Astrocyte of the hippocampus (primary cell): ENCODE measurements at regions not wholly inside any gene's neighbourhood (a gene's known extent, or its start where the extent isn't known, plus 50 kb on each side); places are given as distances from the start of the nearest gene placed in this dataset.
"Not testable (repeated sequence)": the region's sequence is repeated elsewhere in the genome, so short reads cannot be mapped to it uniquely, and the experiment has no call there.

Experiments used
- DNase-seq: peaks from one replicate; pipeline ENCODE4 v3.0.0; 2011; ENCODE audit warnings: low read depth, low spot score

GRCh38 chr6:105881608-105882007 is 204.5 kb upstream of the PRDM1 start:
- no peak for DNase-seq

GRCh38 chr6:105880030-105880492 is 206.1 kb upstream of the PRDM1 start:
- DNase-seq = no peak

- no peak for DNase-seq
Observed at GRCh38 chr6:105879146-105879545, 207.0 kb upstream of the PRDM1 start.

- no peak for DNase-seq
Observed at GRCh38 chr6:105875974-105876640, 210.0 kb upstream of the PRDM1 start.

GRCh38 chr6:105874835-105875626 is 211.1 kb upstream of the PRDM1 start:
- no peak for DNase-seq

- DNase-seq = no peak
Observed at GRCh38 chr6:105873799-105874198, 212.3 kb upstream of the PRDM1 start.

- DNase-seq = no peak
Observed at GRCh38 chr6:105873211-105873704, 212.9 kb upstream of the PRDM1 start.

- no peak for DNase-seq
Observed at GRCh38 chr6:105872249-105872648, 213.9 kb upstream of the PRDM1 start.

- no peak for DNase-seq
Observed at GRCh38 chr6:105871542-105871941, 214.6 kb upstream of the PRDM1 start.

- no peak for DNase-seq
Observed at GRCh38 chr6:105869835-105870440, 216.2 kb upstream of the PRDM1 start.

- no peak for DNase-seq
Observed at GRCh38 chr6:105868823-105869460, 217.2 kb upstream of the PRDM1 start.

GRCh38 chr6:105867821-105868220 is 218.3 kb upstream of the PRDM1 start:
- no peak for DNase-seq

GRCh38 chr6:105867277-105867676 is 218.9 kb upstream of the PRDM1 start:
- no peak for DNase-seq

- DNase-seq = no peak
Observed at GRCh38 chr6:105862936-105863607, 223.1 kb upstream of the PRDM1 start.

- DNase-seq = not testable (repeated sequence)
Observed at GRCh38 chr6:105860927-105861326, 225.2 kb upstream of the PRDM1 start.

- no peak for DNase-seq
Observed at GRCh38 chr6:105859457-105859856, 226.7 kb upstream of the PRDM1 start.

- DNase-seq = not testable (repeated sequence)
Observed at GRCh38 chr6:105858639-105859038, 227.5 kb upstream of the PRDM1 start.

- no peak for DNase-seq
Observed at GRCh38 chr6:105855433-105855832, 230.7 kb upstream of the PRDM1 start.

- not testable (repeated sequence) for DNase-seq
Observed at GRCh38 chr6:105853979-105854378, 232.2 kb upstream of the PRDM1 start.

- DNase-seq = no peak
Observed at GRCh38 chr6:105851606-105852005, 234.5 kb upstream of the PRDM1 start.

- DNase-seq = no peak
Observed at GRCh38 chr6:105851113-105851580, 235.0 kb upstream of the PRDM1 start.
